D721Med (cell line): ENCODE measurements at regions not wholly inside any gene's neighbourhood (a gene's known extent, or its start where the extent isn't known, plus 50 kb on each side); places are given as distances from the start of the nearest gene placed in this dataset.

Experiments used
- DNase-seq: peaks from one replicate; pipeline ENCODE4 v3.0.0; 2011; ENCODE audit warnings: low spot score; ENCODE audit not compliant: insufficient read length
- FAIRE-seq: peaks from 2 replicates; lab custom pipeline; 2011; peaks lifted over from hg19 to GRCh38; lab: Jason Lieb, UNC
- TF ChIP-seq, protein P1 (sequence below): IDR thresholded peaks from 2 replicates; pipeline ENCODE4 v1.5.1; 2012; ENCODE audit warnings: mild to moderate bottlenecking, control low read depth; ENCODE audit not compliant: insufficient read depth; ENCODE audit errors: missing control alignments

DNA sequence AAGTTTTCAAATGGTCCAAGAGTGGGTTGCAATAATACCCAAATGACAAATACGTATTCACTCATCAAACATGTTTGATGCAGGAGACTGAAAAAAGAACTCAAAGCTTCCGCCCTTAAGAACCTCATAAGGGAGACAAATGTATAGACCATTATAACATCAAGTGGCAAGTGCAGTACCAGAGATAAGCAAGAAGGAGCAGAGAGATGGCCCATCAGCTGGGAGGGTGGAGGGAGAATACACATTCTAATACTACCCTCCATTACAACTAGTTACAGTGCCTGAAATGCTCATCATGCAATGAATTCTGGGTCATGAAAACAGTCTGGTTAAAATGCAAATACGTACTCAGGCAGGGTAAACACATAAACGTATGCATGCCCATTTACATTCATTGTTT lies 304.0 kb downstream of the SHQ1 start:
- FAIRE-seq (no peak), DNase-seq (no peak)
- TF ChIP-seq, protein P1, sequence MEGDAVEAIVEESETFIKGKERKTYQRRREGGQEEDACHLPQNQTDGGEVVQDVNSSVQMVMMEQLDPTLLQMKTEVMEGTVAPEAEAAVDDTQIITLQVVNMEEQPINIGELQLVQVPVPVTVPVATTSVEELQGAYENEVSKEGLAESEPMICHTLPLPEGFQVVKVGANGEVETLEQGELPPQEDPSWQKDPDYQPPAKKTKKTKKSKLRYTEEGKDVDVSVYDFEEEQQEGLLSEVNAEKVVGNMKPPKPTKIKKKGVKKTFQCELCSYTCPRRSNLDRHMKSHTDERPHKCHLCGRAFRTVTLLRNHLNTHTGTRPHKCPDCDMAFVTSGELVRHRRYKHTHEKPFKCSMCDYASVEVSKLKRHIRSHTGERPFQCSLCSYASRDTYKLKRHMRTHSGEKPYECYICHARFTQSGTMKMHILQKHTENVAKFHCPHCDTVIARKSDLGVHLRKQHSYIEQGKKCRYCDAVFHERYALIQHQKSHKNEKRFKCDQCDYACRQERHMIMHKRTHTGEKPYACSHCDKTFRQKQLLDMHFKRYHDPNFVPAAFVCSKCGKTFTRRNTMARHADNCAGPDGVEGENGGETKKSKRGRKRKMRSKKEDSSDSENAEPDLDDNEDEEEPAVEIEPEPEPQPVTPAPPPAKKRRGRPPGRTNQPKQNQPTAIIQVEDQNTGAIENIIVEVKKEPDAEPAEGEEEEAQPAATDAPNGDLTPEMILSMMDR: no peak

DNA sequence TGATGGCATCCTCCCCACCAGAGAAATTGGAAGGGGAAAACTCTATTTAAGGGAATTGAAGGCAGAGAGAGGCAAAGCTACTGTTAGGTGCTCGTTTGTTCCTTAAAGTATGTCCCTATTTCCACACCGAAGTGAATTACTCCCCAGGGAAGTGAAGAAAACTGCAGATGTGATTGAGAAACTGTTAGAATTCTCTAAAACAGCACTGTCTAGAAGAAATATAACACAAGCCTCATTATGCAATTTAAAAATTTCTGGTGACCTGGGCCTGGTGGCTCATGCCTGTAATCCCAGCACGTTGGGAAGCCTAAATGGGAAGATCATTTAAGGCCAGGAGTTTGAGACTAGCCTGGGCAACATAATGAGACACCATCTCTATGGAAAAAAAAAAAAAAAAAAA lies 305.0 kb downstream of the SHQ1 start:
- DNase-seq (no peak), FAIRE-seq (no peak)
- TF ChIP-seq, protein P1: no peak

DNA sequence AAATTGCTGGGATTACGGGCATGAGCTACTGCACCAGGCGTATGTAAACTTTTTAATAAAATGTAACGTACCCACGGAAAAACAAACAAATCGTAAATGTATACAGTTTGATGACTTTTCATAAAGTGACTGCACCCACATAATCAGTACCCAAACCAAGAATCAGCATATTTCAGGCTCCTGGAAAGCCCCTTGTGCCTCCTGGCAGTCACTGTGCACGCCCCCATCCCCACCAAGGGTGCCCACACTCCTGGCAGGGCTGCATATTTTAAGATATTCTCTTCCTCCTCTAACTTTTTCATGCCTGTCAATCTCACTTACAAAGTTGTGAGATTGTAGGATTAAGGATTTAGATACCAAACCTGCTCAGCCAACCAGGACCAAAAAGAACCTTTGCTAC lies 305.5 kb downstream of the SHQ1 start:
- FAIRE-seq (no peak), DNase-seq (no peak)
- TF ChIP-seq, protein P1: no peak

DNA sequence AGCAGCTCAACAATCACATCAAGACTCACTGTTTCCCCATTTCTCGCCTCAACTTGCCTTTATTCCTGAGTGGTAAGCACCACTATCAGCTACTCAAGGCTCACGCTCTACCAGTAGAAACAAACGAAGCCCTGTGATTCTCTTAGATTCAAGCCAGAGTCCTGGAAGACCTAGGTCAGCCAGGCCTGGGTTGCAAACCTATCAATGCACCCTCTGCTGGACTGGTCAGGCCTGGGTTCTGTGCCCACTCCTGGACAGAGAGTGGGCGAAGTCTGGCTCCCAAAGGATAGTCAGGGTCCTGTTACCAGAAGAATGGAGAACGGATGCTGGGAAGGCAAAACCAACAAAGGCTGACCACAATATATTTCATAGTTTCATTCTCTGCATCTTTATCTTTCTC lies 308.4 kb downstream of the SHQ1 start:
- TF ChIP-seq, protein P1: no peak
- DNase-seq (no peak), FAIRE-seq (no peak)

DNA sequence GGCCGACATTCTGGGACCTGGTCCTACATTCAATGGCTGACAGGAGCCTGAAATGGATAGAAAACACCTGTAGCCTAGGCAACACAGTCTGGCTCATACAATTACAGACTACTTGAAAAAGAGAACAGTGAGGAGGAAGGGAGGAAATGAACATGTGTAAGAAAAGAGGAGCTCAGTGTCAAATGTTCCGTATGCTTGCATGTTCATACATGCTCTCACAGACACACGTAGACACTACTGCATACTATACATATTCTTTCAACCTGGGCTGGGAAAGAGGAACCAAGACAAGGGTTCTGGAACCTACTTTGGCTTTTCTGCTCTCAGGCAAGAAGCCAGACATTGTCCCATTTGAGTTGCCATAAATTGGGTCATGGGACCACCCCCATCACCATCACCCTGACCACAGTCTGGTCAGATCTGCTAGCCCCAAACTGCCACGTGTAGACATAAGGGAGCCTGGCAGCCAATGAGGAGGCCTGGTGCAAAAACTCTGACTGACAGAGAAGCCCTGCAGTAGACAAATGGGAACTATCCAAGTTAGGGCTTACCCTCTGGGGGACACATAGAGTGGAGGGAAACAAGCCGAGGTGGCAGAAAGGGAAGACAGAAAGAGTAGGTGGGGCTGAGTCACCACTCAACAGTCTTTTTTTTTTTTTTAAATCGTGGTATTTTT lies 310.0 kb downstream of the SHQ1 start:
- FAIRE-seq (no peak), DNase-seq (no peak)
- TF ChIP-seq, protein P1: no peak

DNA sequence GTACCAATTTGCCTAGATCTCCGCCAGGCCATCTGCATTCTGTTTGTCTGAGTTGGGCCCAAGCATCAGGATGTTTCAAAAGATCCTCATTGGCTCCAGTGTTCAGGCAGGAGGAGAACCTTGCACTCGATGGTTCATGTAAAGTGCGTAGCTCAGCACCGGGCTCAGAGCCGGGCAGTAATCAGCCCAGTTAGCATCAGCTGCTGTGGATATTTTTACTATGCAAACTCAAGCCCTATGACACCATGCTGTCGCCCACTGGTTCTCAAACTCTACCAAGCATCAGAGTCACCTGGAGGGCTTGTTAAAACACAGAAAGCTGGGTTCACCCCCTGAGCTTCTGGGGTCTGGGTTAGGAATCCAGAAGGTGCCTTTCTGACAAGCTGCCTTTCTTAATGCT lies 310.8 kb downstream of the SHQ1 start:
- DNase-seq (no peak), FAIRE-seq (no peak)
- TF ChIP-seq, protein P1: no peak

DNA sequence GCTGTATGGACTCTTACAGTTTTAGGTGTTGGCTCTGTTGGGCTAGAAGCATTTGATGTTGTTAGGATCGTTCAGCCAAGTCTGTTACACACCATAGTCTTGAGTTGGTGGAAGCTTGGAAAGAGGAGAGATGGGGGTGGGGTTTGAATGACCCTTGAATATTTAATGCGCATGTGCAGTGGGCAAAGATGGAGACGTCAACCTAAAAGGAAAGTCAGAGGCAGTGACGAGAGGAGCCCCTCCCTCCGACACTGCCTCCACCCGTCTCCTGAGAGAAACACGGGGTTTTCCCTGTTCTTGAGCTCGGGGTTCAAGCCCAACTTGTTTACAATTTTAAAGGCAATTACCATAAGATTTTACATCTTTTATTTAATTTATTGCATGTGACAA lies 311.4 kb downstream of the SHQ1 start:
- TF ChIP-seq, protein P1: no peak
- DNase-seq (no peak), FAIRE-seq (no peak)
